ENCODE measurements at regions not wholly inside any gene's neighbourhood (a gene's known extent, or its start where the extent isn't known, plus 50 kb on each side); places are given as distances from the start of the nearest gene placed in this dataset.

- DNase-seq (ENCODE audit: low read depth): no peak
These were observed 98.4 kb upstream of the MYCN start for GRCh38 chr2:15841776-15842560.

- DNase-seq (ENCODE audit: low read depth): no peak
These were observed 97.3 kb upstream of the MYCN start for GRCh38 chr2:15842758-15843666.

GRCh38 chr2:15844211-15844801 is 96.0 kb upstream of the MYCN start:
- no peak for DNase-seq (ENCODE audit: low read depth)

- no peak for DNase-seq (ENCODE audit: low read depth)
These were observed 95.1 kb upstream of the MYCN start for GRCh38 chr2:15845294-15845693.

- DNase-seq (ENCODE audit: low read depth): no peak
These were observed 94.5 kb upstream of the MYCN start for GRCh38 chr2:15845737-15846405.

GRCh38 chr2:15846626-15847025 is 93.7 kb upstream of the MYCN start:
- no peak for DNase-seq (ENCODE audit: low read depth)

GRCh38 chr2:15850534-15850933 is 89.8 kb upstream of the MYCN start:
- no peak for DNase-seq (ENCODE audit: low read depth)

GRCh38 chr2:15851076-15851693 is 89.2 kb upstream of the MYCN start:
- DNase-seq (ENCODE audit: low read depth): no peak

- no peak for DNase-seq (ENCODE audit: low read depth)
These were observed 87.5 kb upstream of the MYCN start for GRCh38 chr2:15852811-15853210.

GRCh38 chr2:15853903-15854302 is 86.4 kb upstream of the MYCN start:
- no peak for DNase-seq (ENCODE audit: low read depth)

GRCh38 chr2:15855766-15856260 is 84.5 kb upstream of the MYCN start:
- no peak for DNase-seq (ENCODE audit: low read depth)

- no peak for DNase-seq (ENCODE audit: low read depth)
These were observed 84.0 kb upstream of the MYCN start for GRCh38 chr2:15856318-15856717.

GRCh38 chr2:15858466-15858865 is 81.9 kb upstream of the MYCN start:
- no peak for DNase-seq (ENCODE audit: low read depth)

- DNase-seq (ENCODE audit: low read depth): no peak
These were observed 80.2 kb upstream of the MYCN start for GRCh38 chr2:15860051-15860663.

GRCh38 chr2:15860760-15861159 is 79.6 kb upstream of the MYCN start:
- DNase-seq (ENCODE audit: low read depth): no peak

GRCh38 chr2:15861172-15861822 is 79.1 kb upstream of the MYCN start:
- DNase-seq (ENCODE audit: low read depth): no peak

GRCh38 chr2:15861898-15862297 is 78.5 kb upstream of the MYCN start:
- no peak for DNase-seq (ENCODE audit: low read depth)

GRCh38 chr2:15863089-15863488 is 77.3 kb upstream of the MYCN start:
- DNase-seq (ENCODE audit: low read depth): no peak

GRCh38 chr2:15863494-15864175 is 76.7 kb upstream of the MYCN start:
- DNase-seq (ENCODE audit: low read depth): no peak

- DNase-seq (ENCODE audit: low read depth): no peak
These were observed 76.1 kb upstream of the MYCN start for GRCh38 chr2:15864176-15864769.
